OCI-LY1 (cell line): ENCODE measurements at regions not wholly inside any gene's neighbourhood (a gene's known extent, or its start where the extent isn't known, plus 50 kb on each side); places are given as distances from the start of the nearest gene placed in this dataset.
A peak's percentile ranks its signal among the peaks of the same experiment; 100 is the strongest.

Source experiments
- H2AFZ ChIP-seq: fragments of 200-600 bp; sonication (generic), shearing (Covaris generic); 2 replicates; pipeline ENCODE4 v1.6.0; 2014; ENCODE audit warnings: antibody characterized with exemption, mild to moderate bottlenecking, low read length
- H3F3A ChIP-seq: fragments of 200-600 bp; sonication (generic), shearing (Covaris generic); 2 replicates; pipeline ENCODE4 v1.6.0; 2014; ENCODE audit warnings: mild to moderate bottlenecking, antibody characterized with exemption, low read length, moderate library complexity; ENCODE audit not compliant: insufficient read depth
- H3K27ac ChIP-seq: fragments of 200-600 bp; sonication (generic); 2 replicates; pipeline ENCODE4 v1.5.1; 2014; ENCODE audit warnings: low read length, mixed run types, mild to moderate bottlenecking, low read depth; ENCODE audit not compliant: poor library complexity, severe bottlenecking
- H3K27me3 ChIP-seq: fragments of 200-600 bp; sonication (generic); 2 replicates; pipeline ENCODE4 v1.6.0; 2014; ENCODE audit warnings: antibody characterized with exemption, mild to moderate bottlenecking, low read length, moderate library complexity; ENCODE audit not compliant: insufficient read depth
- H3K36me3 ChIP-seq: fragments of 200-600 bp; sonication (generic); 2 replicates; pipeline ENCODE4 v1.6.1; 2014; ENCODE audit warnings: mild to moderate bottlenecking, antibody characterized with exemption, low read length, moderate library complexity, mixed read lengths; ENCODE audit not compliant: insufficient read depth
- H3K4me1 ChIP-seq: fragments of 200-600 bp; sonication (generic); 2 replicates; pipeline ENCODE4 v1.5.1; 2014; ENCODE audit warnings: mild to moderate bottlenecking, low read length, moderate library complexity; ENCODE audit not compliant: insufficient read depth, severe bottlenecking
- H3K4me2 ChIP-seq: fragments of 200-600 bp; sonication (generic), shearing (Covaris generic); 2 replicates; pipeline ENCODE4 v1.6.1; 2014; ENCODE audit warnings: low read length
- H3K4me3 ChIP-seq: fragments of 200-600 bp; sonication (generic); 2 replicates; pipeline ENCODE4 v1.5.1; 2014; ENCODE audit warnings: low read length, low read depth, mild to moderate bottlenecking, mixed read lengths; ENCODE audit not compliant: poor library complexity, severe bottlenecking
- H3K79me2 ChIP-seq: fragments of 200-600 bp; shearing (Covaris generic); 2 replicates; pipeline ENCODE4 v1.6.1; 2016; ENCODE audit warnings: mixed run types, low read length, mixed read lengths; ENCODE audit not compliant: insufficient read depth
- H3K9ac ChIP-seq: fragments of 200-600 bp; sonication (generic), shearing (Covaris generic); 2 replicates; pipeline ENCODE4 v1.6.1; 2014; ENCODE audit warnings: mild to moderate bottlenecking, low read length, mixed read lengths
- H3K9me2 ChIP-seq: fragments of 200-600 bp; sonication (generic), shearing (Covaris generic); 2 replicates; pipeline ENCODE4 v1.6.1; 2014; ENCODE audit warnings: low read depth, mild to moderate bottlenecking, low read length, mixed read lengths
- H3K9me3 ChIP-seq: fragments of 200-600 bp; shearing (Covaris generic); 2 replicates; pipeline ENCODE4 v1.6.1; 2014; ENCODE audit warnings: low read length, mixed read lengths
- H4K20me1 ChIP-seq: fragments of 200-600 bp; sonication (generic), shearing (Covaris generic); 2 replicates; pipeline ENCODE4 v1.6.0; 2016; ENCODE audit warnings: mild to moderate bottlenecking, low read length; ENCODE audit not compliant: insufficient read depth
- CTCF ChIP-seq: fragments of 200-600 bp; sonication (generic), shearing (Covaris generic); IDR thresholded peaks from 2 replicates; pipeline ENCODE4 v1.5.1; 2017; ENCODE audit warnings: mild to moderate bottlenecking, antibody characterized with exemption, low read length, moderate library complexity, mixed read lengths
- EZH2 ChIP-seq: fragments of 200-600 bp; sonication (generic), shearing (Covaris generic); IDR thresholded peaks from 2 replicates; pipeline ENCODE4 v1.8.0; 2017; ENCODE audit warnings: borderline replicate concordance, mixed run types, mild to moderate bottlenecking, antibody characterized with exemption, low read length, moderate library complexity, mixed read lengths

- Histone ChIP-seq H2AFZ (no peak overlapping the region), H3K27me3 (no peaks in the 10 kb centered on the region), H3F3A (no peaks in the 10 kb centered on the region; the same call in 1 of the 2 replicates), H3K4me2 (peak overlapping the region; percentile 28), H3K36me3 (no peaks in the 10 kb centered on the region), H3K9me2 (no peaks in the 10 kb centered on the region), H3K27ac (peak overlapping the region; percentile 95), H3K4me3 (no peak overlapping the region), H3K9me3 (peaks cover 6% of the 10 kb centered on the region), H3K4me1 (peaks cover 52% of the 10 kb centered on the region), H3K9ac (peak overlapping the region; percentile 25; the same call in 1 of the 2 replicates), H3K79me2 (no peaks in the 10 kb centered on the region), H4K20me1 (no peaks in the 10 kb centered on the region)
- TF ChIP-seq CTCF: no peak
- TF ChIP-seq EZH2: no peak
These were observed 151.9 kb upstream of the UBE2E1 start for GRCh38 chr3:23653647-23654525.

DNA sequence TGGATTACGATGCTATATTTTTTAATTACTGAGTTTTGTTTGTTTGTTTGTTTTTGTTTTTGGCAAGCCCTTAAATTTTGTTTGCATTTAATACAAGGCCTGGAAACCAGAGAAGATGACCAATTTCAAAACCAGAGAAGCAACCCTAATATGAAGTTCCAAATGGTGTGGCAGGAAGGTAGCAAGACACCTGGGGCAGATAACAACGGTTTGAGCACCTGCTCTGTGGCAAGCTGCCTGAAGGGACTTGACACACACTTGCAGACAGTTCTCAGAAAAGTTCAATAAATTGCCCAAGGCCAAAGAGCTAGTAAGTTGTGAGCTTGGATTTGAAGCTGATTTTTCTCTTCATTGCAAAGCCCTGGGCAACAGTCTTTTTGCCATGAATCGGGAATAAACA, 151.2 kb upstream of the UBE2E1 start:
- Histone ChIP-seq H3K9ac (no peak overlapping the region), H3K9me2 (no peaks in the 10 kb centered on the region), H3K4me2 (0 out of 2 replicates have a peak overlapping the region, but pooled peaks have one; percentile 2), H3K4me3 (no peak overlapping the region), H4K20me1 (no peaks in the 10 kb centered on the region), H3F3A (no peaks in the 10 kb centered on the region; the same call in 1 of the 2 replicates), H3K4me1 (peaks cover 59% of the 10 kb centered on the region), H3K27me3 (no peaks in the 10 kb centered on the region), H2AFZ (no peak overlapping the region), H3K79me2 (no peaks in the 10 kb centered on the region), H3K36me3 (no peaks in the 10 kb centered on the region), H3K27ac (peak overlapping the region; percentile 95), H3K9me3 (peaks cover 6% of the 10 kb centered on the region)
- TF ChIP-seq CTCF: no peak
- TF ChIP-seq EZH2: no peak

DNA sequence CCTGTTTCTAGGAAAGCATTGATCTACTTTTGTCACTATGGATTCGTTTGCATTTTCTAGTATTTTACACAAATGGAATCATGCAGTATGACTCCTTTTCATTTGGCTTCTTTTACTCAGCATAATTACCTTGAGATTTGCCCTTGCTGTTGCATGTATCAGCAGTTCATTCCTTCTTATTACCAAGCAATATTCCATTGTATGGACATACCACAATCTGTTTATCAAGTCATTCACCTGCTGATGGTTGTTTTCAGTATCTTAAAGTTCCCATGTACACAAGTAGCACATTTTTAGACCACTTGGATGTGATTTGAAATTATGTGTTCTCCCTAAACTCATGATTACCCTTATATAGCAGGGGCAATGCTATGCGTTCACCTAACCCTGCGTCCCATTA, 150.0 kb upstream of the UBE2E1 start:
- H3K9me3 ChIP-seq: peaks cover 6% of the 10 kb centered on the region

More for the DNA sequence above, 150.0 kb upstream of the UBE2E1 start:
- peak overlapping the region; percentile 95 for H3K27ac ChIP-seq
- TF ChIP-seq EZH2 (no peak), CTCF (no peak)
- no peaks in the 10 kb centered on the region for H3K79me2 ChIP-seq
- no peaks in the 10 kb centered on the region for H3K27me3 ChIP-seq
- no peaks in the 10 kb centered on the region for H3K9me2 ChIP-seq
- no peak overlapping the region for H3K4me2 ChIP-seq
- H3F3A ChIP-seq: no peaks in the 10 kb centered on the region; the same call in 1 of the 2 replicates
- H3K4me1 ChIP-seq: peaks cover 59% of the 10 kb centered on the region
- H2AFZ ChIP-seq: no peak overlapping the region
- H3K9ac ChIP-seq: no peak overlapping the region
- no peaks in the 10 kb centered on the region for H4K20me1 ChIP-seq
- H3K36me3 ChIP-seq: no peaks in the 10 kb centered on the region
- H3K4me3 ChIP-seq: no peak overlapping the region
